Inflammatory macrophage treated with lipopolysaccharide for 1 hour (primary cell): ENCODE measurements at regions not wholly inside any gene's neighbourhood (a gene's known extent, or its start where the extent isn't known, plus 50 kb on each side); places are given as distances from the start of the nearest gene placed in this dataset.

Experiments
- DNase-seq, 2 donors: peaks; one replicate each; pipeline ENCODE4 v3.0.0-alpha.2; 2020 to 2022

DNA sequence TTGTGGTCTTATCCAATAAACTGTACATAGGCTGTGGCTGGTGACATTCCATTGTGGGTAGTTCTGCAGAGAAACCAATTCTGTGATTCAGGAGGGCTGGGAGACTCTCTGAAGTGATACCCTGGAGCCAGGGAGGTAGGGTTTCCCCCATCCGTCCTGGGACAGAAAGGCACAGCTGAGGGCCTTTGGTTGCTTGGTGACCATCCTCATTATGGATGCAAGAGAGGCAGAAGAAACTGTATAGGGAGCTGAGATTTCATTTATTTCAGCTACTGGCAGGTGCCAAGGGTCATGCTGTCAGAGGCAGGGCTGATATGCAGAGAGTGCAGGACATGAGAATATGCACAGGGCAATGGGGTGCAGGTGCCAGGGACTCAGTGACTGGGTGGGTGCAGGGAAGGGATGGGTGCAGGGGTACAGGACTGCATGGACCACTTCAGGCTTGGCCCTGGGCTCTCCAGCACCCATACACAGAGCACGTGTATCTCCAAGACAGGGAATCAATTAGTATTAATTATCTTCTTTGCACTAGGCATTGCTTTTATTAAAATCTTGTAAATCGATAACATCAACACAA lies 236.5 kb downstream of the ICE1 start:
- DNase-seq: no peak

GRCh38 chr5:5658226-5658625 lies 235.7 kb downstream of the ICE1 start:
- no peak for DNase-seq

DNA sequence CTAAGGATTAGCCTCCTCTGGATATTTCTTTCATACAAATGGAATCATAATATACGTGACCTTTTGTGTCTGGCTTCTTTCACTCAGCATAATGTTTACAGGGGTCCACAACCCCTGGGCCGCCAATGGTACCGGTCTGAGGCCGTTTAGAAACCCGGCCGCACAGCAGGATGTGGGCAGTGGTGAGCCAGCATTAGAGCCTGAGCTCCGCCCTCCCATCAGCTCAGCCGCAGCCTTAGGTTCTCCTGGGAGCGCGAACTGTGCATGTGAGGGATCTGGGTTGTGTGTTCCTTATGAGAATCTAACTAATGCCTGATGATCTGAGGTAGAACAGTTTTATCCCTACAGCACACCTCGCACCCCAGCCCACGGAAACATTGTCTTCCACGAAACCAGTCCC lies 229.7 kb downstream of the ICE1 start:
- DNase-seq: no peak

DNA sequence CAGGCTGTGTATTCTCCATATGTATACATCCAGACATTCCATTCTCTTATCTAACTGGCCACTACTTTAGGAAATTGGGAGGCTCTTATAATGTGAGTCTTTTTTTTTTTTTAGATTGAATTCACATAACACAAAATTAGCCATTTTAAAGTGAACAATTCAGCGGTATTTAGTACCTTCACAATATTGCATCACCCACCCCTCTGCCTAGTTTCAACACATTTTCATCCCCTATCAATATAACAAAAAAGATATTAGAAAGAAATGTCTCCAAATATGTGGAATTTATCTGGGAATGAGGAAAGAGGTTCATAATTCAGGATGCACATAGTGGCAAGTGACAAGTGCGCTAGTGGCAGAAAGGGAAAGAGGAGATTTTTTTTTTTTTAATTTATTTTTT lies 228.5 kb downstream of the ICE1 start:
- DNase-seq: no peak

DNA sequence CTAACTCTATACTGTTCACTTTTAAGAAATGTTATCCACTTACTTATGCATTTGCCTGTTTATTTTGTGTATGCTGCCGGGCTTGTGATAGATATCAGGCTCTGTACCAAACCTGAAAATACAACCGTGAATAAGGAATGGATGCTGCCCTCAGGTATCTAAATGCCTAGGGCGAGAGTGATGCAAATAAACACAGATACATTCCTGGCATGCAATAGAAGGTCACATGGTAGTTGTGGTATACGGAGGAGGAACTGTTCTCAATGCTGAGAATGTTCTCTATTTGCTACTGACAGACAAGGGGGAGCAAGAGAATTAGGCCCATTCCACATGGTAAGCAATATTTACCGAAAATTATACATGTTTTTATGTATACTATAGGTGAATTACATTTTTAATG lies 227.8 kb downstream of the ICE1 start:
- DNase-seq: no peak

DNA sequence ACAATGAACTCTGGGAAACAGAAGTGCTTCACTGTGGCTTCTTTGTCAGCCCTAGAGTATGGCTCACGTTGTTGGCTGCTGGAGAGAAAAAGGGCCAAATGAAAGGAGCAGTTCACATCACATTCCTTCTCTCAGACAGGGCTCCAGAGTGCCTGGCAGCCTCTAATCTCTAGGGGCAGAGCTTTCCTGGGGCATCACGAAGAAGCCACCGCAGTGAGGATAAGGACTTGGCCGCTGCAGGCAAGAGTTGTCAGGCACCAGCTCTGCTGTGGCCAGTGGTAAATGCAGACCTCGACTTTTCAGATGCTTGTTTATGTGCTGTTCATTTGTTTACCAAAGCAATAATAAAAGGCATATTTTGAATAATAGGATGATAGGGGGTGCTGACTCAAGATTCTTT lies 227.2 kb downstream of the ICE1 start:
- no peak for DNase-seq

- no peak for DNase-seq
These were observed 226.2 kb downstream of the ICE1 start for GRCh38 chr5:5648694-5649093.

DNA sequence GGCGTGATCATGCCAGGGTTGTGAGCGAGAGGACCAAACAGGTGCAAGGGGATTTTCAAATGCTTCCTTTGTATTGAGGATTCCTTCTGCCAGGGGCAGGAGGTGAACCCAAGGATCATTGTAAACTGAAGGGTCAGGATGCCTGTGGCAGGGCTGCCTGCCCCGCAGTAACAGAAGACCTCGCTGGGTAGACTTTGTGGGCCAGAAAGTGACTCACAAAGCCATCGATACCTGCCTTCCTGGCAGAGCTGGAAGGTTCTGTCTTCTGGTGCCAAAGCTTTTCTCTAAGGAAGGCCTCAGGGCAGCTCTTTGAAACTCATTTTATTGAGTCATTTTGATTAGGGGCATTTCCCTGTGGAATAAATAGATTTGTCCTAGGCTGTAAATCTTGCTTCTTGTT lies 223.4 kb downstream of the ICE1 start:
- DNase-seq: no peak

DNA sequence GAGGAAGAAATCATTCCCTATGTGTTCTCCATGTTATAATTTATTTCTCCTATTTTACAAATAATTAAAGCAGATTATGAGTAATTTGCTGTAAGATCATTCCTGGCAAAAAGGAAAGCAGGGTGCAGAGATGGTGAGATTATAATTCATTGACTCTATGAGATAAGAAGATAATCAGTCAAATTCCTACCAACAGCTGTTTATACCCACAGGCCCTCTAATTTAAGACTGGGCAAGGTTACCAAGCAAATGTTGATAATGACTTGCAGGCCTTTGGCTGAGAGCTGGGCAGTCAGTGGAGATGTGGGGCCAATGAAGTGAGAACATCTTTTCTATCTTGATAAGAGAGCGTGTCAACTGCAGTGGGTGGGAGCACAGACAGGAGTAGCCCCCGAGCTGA lies 222.7 kb downstream of the ICE1 start:
- DNase-seq: no peak

- no peak for DNase-seq
These were observed 221.8 kb downstream of the ICE1 start for GRCh38 chr5:5644249-5644648.

GRCh38 chr5:5643481-5643880 lies 221.0 kb downstream of the ICE1 start:
- no peak for DNase-seq

- no peak for DNase-seq
These were observed 215.7 kb downstream of the ICE1 start for GRCh38 chr5:5638211-5638610.

DNA sequence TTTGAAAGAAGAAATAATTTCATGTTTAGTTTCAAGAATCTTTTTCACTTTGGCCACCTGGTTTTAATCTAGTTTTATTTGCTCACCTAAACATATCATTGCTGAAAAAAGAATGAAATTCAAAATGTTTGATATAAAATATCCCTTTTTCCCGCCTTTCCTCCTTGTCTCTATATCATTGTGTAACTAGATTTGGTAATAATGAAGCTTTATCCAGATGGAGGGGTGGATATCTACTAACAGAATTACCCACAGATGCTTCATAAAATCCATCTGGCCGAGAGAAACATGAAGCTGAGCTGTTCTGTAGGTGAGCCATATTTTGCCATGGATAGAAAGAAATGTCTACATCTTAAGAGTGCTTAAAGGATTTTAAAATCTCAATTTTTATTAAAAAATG lies 214.7 kb downstream of the ICE1 start:
- DNase-seq: no peak

DNA sequence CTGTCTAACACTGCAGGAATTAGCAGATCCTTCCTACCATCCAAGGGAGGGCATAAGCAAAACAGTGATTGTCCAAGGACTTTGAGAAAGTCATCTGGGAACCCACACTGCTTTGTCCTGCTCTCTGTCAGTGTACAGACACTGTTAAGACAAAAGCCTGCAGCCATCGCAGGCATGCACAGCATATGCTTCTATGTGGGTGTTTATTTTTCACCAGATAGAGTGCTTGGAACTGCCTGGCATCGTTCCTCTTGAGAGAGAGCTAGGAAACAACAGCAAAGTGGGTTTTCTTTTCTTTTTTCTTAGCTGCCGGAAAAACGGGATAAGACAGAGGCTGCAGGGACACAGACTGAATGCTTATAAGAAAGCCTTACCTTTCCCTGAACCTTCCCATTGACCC lies 212.3 kb downstream of the ICE1 start:
- DNase-seq: no peak

- no peak for DNase-seq
These were observed 211.1 kb downstream of the ICE1 start for GRCh38 chr5:5633579-5633978.

DNA sequence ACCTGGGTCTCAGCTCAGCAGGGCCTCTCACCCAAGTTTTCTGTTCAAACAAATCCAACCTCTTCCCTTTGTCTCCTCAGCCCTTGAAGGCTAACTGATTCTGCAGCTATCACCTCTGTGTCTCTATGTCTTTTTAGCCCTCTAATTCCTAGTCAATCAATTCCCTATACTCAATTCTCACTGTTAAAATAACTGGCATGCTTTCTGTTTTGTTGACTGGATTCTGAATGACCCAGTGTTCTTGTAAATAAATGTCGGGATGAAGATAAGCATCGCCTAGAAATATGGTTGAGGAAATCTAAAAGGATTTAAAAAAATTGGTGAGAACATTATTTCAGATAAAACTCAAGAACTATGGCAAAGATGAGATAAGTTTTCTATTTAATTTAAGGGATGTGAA lies 210.2 kb downstream of the ICE1 start:
- no peak for DNase-seq

DNA sequence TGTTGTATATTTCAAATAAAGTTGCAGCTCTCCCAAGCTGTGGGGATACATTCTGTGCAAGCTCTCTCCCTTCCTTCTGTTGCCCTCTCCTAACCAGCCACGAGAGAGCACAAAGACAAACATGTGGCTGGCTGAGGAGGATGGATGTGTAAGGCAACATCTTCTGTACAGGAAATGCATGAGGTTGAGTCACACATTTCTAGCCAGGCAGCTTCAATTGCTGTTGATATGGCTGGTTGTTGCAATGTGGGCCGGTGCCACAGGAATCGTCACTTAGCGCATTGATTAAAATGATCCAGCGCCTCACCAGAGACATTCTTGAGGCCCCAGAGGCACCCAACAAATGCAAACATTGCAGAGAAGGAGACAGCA lies 207.1 kb downstream of the ICE1 start:
- DNase-seq: no peak

DNA sequence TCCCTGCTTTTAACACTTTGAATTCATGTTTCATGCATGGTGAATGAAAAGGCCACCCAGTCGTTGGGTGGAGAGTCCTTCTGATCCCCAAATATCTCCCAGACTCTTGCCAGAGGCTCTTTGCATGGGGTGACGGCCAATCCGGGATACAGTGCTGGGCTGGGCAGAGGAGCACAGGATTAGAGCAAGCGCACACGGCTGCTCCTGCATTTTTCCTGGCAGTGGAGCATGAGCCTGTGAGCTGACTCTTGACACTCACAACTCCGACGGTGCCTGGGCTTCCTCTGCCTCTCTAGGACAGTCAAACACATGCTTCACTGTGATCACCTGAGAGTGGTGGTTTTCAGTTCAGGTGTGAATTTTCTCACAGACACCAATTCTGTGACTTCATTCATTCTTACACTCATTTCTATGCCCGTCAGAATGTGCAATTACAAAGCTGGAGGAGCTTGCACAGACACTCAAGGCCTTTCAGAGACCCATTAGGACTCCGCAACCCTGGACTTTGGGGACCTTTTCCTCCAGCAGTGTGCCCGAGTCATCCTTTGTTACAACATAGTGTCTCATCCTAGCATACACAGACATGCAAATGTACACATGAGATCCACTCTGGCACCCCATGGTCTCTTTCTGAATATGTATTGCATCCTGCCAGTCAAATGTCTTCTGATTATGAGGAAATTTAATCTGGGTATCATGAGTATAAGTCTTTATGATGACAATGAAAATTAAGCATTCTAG lies 206.6 kb downstream of the ICE1 start:
- no peak for DNase-seq

DNA sequence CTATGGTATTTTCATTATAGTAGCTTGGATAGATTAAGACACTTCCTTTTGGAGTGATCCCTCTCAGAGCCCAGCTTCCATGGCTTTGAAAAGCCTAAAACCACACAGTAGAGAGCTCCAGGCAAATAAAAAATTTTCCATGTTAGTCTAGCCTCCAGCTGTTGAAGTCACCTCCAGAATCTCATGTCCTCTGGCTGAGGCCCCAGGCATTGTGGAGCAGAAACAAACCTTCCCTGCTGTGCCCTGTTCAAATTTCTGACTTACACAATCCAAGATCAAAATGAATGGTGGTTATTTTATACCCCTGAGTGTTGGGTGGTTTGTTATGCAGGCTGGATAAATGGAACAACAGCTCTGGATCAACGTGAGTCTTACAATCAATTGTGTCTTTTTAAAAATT lies 203.9 kb downstream of the ICE1 start:
- no peak for DNase-seq

- DNase-seq: no peak
These were observed 203.0 kb downstream of the ICE1 start for GRCh38 chr5:5625491-5625890.

- DNase-seq: no peak
These were observed 200.9 kb downstream of the ICE1 start for GRCh38 chr5:5623397-5623796.

DNA sequence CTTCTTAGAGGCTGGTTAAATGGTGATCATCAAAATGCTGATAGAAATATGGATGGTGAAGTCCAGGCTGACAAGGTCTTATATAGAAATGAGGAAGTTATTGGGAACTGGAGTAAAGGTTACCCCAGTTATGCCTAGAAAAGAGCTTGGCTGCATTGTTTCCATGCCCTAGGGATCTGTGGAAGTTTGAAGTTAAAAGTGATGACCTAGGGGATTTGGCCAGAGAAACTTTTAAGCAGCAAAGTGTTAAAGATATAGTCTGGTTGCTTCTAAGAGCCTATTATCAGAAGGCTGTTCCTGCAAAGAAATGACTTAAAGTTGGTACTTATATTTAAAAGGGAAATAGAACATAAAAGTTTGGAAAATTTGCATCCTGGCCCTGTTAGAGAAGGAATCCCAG lies 200.3 kb downstream of the ICE1 start:
- DNase-seq: no peak

DNA sequence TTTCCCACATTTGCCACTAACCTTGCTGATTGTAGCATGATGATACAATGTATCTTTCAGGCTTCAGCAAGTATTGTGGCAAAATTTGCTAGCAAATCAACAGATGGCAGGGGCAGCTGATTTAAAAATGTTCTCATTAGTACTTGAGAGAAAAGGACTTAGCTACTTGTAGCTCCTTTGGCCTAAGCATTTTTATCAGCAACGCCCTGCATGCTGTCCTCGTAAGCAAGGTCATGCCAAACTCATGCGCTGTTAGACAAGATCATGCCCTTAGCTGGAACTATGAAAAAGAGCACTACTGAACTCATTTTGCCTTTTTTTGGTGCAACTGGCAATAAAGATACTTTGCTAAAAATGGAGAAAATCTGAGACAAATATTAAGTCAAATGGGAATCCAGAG lies 197.1 kb downstream of the ICE1 start:
- DNase-seq: no peak

DNA sequence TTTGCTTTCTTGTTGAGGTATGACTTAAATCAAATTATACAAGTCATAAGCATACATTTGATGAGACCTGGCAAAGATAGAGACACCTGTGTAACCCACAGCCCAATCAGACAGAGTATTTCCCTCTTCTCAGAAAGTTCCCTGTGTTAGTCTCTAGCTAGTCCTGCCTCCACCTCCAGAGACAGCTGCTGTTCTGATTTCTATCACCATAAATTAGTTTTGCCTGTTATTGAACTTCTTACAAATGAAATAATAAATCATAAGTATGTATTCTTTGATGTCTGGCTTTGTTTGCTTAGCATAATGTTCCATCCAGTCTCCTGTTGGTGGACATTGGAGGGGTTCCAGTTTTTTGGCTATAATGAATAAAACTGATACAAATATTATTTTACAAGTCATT lies 194.5 kb downstream of the ICE1 start:
- no peak for DNase-seq

DNA sequence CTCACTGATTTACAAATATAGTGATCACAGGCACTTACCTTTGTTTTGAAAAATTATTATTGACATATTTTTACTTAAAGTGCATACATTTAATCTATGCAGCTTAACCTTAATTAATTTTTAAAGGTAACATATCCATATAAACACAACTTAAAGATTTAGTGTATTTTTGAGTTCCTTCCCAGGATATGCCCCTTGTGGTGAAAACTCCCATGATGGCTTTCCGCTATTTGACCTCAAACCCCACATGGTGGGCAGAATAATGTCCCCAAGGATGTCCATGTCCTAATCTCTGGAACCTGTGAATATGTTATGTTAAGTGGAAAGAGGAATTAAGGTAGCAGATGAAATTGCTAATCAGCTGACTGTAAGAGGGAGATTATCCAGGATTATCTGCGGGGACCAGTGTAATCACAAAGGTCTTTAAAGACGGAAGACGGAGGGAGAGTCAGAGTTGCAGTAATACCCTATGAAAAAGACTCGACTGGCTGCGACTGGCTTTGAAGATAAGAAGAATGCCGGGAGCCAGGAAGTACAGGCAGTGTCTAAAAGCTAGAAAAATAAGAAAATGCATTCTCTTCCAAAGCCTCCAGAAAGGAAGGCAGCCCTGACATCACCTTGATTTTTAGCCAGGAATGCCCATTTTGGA lies 193.9 kb downstream of the ICE1 start:
- no peak for DNase-seq
